ENCODE measurements at regions not wholly inside any gene's neighbourhood (a gene's known extent, or its start where the extent isn't known, plus 50 kb on each side); places are given as distances from the start of the nearest gene placed in this dataset.

- Mint-ChIP-seq H3K36me3 (no peaks in the 10 kb centered on the region), H3K4me1 (ENCODE audit: unreplicated experiment) (peaks cover 10% of the 10 kb centered on the region), H3K27me3 (no peaks in the 10 kb centered on the region), H3K4me3 (no peak overlapping the region), H3K9me3 (no peaks in the 10 kb centered on the region), H3K27ac (no peak overlapping the region)
- no peak for DNase-seq (ENCODE audit: extremely low spot score, unreplicated experiment)
- no peak for TF ChIP-seq CTCF (conservative IDR thresholded peaks at IDR 0.05)
Observed at GRCh38 chr4:124277691-124278090, 434.8 kb downstream of the ANKRD50 start.

GRCh38 chr4:124278477-124278876 is 434.1 kb downstream of the ANKRD50 start:
- DNase-seq (ENCODE audit: extremely low spot score, unreplicated experiment), result no peak
- Mint-ChIP-seq H3K27me3 (no peaks in the 10 kb centered on the region), H3K4me3 (no peak overlapping the region), H3K4me1 (ENCODE audit: unreplicated experiment) (peaks cover 11% of the 10 kb centered on the region), H3K27ac (peak overlapping the region; percentile 79), H3K36me3 (no peaks in the 10 kb centered on the region), H3K9me3 (no peaks in the 10 kb centered on the region)
- TF ChIP-seq CTCF (conservative IDR thresholded peaks at IDR 0.05), result no peak

DNA sequence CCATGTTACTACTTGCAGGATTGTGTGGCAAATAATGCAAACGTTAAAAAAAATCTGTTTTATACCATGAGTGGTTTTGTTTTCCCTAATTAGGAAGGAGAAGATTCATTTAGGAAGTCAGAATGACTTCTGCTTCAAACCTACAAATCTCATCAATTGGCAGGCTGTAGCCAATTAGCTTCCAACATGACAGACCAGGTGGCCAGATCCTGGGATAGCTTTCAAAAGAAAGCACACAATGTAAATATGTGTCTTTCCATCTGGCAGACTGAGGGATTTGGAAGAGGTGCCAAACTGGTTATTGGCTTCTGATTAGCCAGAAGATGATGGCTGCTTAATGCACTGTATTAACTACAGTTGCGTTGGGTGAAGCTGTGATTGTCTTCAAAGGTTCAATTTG is 432.8 kb downstream of the ANKRD50 start:
- Mint-ChIP-seq H3K27ac (no peak overlapping the region), H3K4me1 (ENCODE audit: unreplicated experiment) (peaks cover 11% of the 10 kb centered on the region), H3K36me3 (no peaks in the 10 kb centered on the region), H3K27me3 (no peaks in the 10 kb centered on the region), H3K4me3 (no peak overlapping the region), H3K9me3 (no peaks in the 10 kb centered on the region)
- TF ChIP-seq CTCF (conservative IDR thresholded peaks at IDR 0.05), result no peak
- DNase-seq (ENCODE audit: extremely low spot score, unreplicated experiment), result no peak

GRCh38 chr4:124282301-124282898 is 430.1 kb downstream of the ANKRD50 start:
- Mint-ChIP-seq H3K27me3 (no peaks in the 10 kb centered on the region), H3K36me3 (no peaks in the 10 kb centered on the region), H3K27ac (no peak overlapping the region), H3K4me1 (ENCODE audit: unreplicated experiment) (peaks cover 11% of the 10 kb centered on the region), H3K9me3 (no peaks in the 10 kb centered on the region), H3K4me3 (no peak overlapping the region)
- TF ChIP-seq CTCF (conservative IDR thresholded peaks at IDR 0.05), result no peak
- no peak for DNase-seq (ENCODE audit: extremely low spot score, unreplicated experiment)

- Mint-ChIP-seq H3K27me3 (no peaks in the 10 kb centered on the region), H3K9me3 (no peaks in the 10 kb centered on the region), H3K36me3 (no peaks in the 10 kb centered on the region), H3K4me3 (no peak overlapping the region), H3K27ac (no peak overlapping the region), H3K4me1 (ENCODE audit: unreplicated experiment) (no peaks in the 10 kb centered on the region)
- DNase-seq (ENCODE audit: extremely low spot score, unreplicated experiment), result no peak
- no peak for TF ChIP-seq CTCF (conservative IDR thresholded peaks at IDR 0.05)
Observed at GRCh38 chr4:124288706-124289486, 423.6 kb downstream of the ANKRD50 start.
